ENCODE measurements at regions not wholly inside any gene's neighbourhood (a gene's known extent, or its start where the extent isn't known, plus 50 kb on each side); places are given as distances from the start of the nearest gene placed in this dataset.

GRCh38 chr14:104339361-104339760, 201.0 kb downstream of the KIF26A start:
- H3K27me3 ChIP-seq (replicated peaks in 1 of 4; ENCODE audit: control extremely low read depth in 1 of 4, control insufficient read depth in 3 of 4, insufficient read depth in 4 of 4, low read length in 3 of 4), result peaks cover 0 to 18% (median 7%) of the 10 kb centered on the region in 4 experiments
- CTCF ChIA-PET, result no interaction called here
- intact Hi-C loops (cut with micrococcal nuclease), result no loop called here
- Mint-ChIP-seq H3K27me3 (peaks cover 20% of the 10 kb centered on the region), H3K4me3 (no peak overlapping the region), H3K4me1 (no peaks in the 10 kb centered on the region), H3K27ac (no peak overlapping the region), H3K9me3 (ENCODE audit: insufficient read depth) (peaks cover 10% of the 10 kb centered on the region)
- 89% methylated on average over 1 of the region's 1 CpG for WGBS (ENCODE audit: insufficient coverage)
- TF ChIP-seq EZH2 (IDR thresholded peaks at IDR 0.05; ENCODE audit: borderline replicate concordance, insufficient read depth, low read depth, low read length, poor library complexity, severe bottlenecking), result no peak
- no peak for TF ChIP-seq CTCF (IDR thresholded peaks at IDR 0.05)
- H3K4me3 ChIP-seq (ENCODE audit: control extremely low read depth in 1 of 5, extremely low read depth in 1 of 5, insufficient read depth in 1 of 5, low read depth in 2 of 5, low read length in 4 of 5), result no peak overlapping the region
- no peaks in the 10 kb centered on the region for H4K20me1 ChIP-seq (ENCODE audit: control insufficient read depth, insufficient read depth, low read length, poor library complexity, severe bottlenecking)
- peaks cover 2 to 16% (median 15%) of the 10 kb centered on the region in 3 donors for H3K9me3 ChIP-seq (ENCODE audit: control extremely low read depth in 1 of 3, control insufficient read depth in 2 of 3, insufficient read depth in 1 of 3, low read length in 2 of 3)
- H2AFZ ChIP-seq (ENCODE audit: insufficient read depth, low read depth, low read length, poor library complexity, severe bottlenecking), result no peak overlapping the region
- H3K79me2 ChIP-seq (ENCODE audit: control insufficient read depth, insufficient read depth, low read length), result no peaks in the 10 kb centered on the region
- POLR2A ChIA-PET, result no interaction called here
- ATAC-seq (ENCODE audit: low read depth) (no peak), DNase-seq (no peak)
- H3K9ac ChIP-seq (ENCODE audit: low read length), result no peak overlapping the region
- no peaks in the 10 kb centered on the region for H3K4me1 ChIP-seq (ENCODE audit: control insufficient read depth in 2 of 2, insufficient read depth in 2 of 2, low read length in 2 of 2)
- H3K36me3 ChIP-seq (replicated peaks in 1 of 2; ENCODE audit: control extremely low read depth in 1 of 2, control insufficient read depth in 1 of 2, extremely low read depth in 1 of 2, insufficient read depth in 2 of 2, low read length in 1 of 2), result no peaks in the 10 kb centered on the region
- H3K4me2 ChIP-seq (replicated peaks; ENCODE audit: low read depth, low read length, poor library complexity, severe bottlenecking), result no peak overlapping the region
- H3K27ac ChIP-seq (ENCODE audit: low read length in 2 of 2), result no peak overlapping the region

GRCh38 chr14:104339829-104340228, 201.4 kb downstream of the KIF26A start:
- H3K9ac ChIP-seq (ENCODE audit: low read length), result no peak overlapping the region
- H4K20me1 ChIP-seq (ENCODE audit: control insufficient read depth, insufficient read depth, low read length, poor library complexity, severe bottlenecking), result no peaks in the 10 kb centered on the region
- TF ChIP-seq CTCF (IDR thresholded peaks at IDR 0.05), result no peak
- TF ChIP-seq EZH2 (IDR thresholded peaks at IDR 0.05; ENCODE audit: borderline replicate concordance, insufficient read depth, low read depth, low read length, poor library complexity, severe bottlenecking), result no peak
- Mint-ChIP-seq H3K27me3 (peaks cover 25% of the 10 kb centered on the region), H3K27ac (no peak overlapping the region), H3K4me1 (no peaks in the 10 kb centered on the region), H3K9me3 (ENCODE audit: insufficient read depth) (peaks cover 10% of the 10 kb centered on the region), H3K4me3 (no peak overlapping the region)
- H3K36me3 ChIP-seq (replicated peaks in 1 of 2; ENCODE audit: control extremely low read depth in 1 of 2, control insufficient read depth in 1 of 2, extremely low read depth in 1 of 2, insufficient read depth in 2 of 2, low read length in 1 of 2), result no peaks in the 10 kb centered on the region
- H3K4me1 ChIP-seq (ENCODE audit: control insufficient read depth in 2 of 2, insufficient read depth in 2 of 2, low read length in 2 of 2), result no peaks in the 10 kb centered on the region
- no peak overlapping the region for H3K4me2 ChIP-seq (replicated peaks; ENCODE audit: low read depth, low read length, poor library complexity, severe bottlenecking)
- CTCF ChIA-PET, result no interaction called here
- intact Hi-C loops (cut with micrococcal nuclease), result no loop called here
- POLR2A ChIA-PET, result no interaction called here
- no peaks in the 10 kb centered on the region for H3K79me2 ChIP-seq (ENCODE audit: control insufficient read depth, insufficient read depth, low read length)
- H3K27ac ChIP-seq (ENCODE audit: low read length in 2 of 2), result no peak overlapping the region
- H2AFZ ChIP-seq (ENCODE audit: insufficient read depth, low read depth, low read length, poor library complexity, severe bottlenecking), result no peak overlapping the region
- peaks cover 0 to 18% (median 7%) of the 10 kb centered on the region in 4 experiments for H3K27me3 ChIP-seq (replicated peaks in 1 of 4; ENCODE audit: control extremely low read depth in 1 of 4, control insufficient read depth in 3 of 4, insufficient read depth in 4 of 4, low read length in 3 of 4)
- no peak overlapping the region for H3K4me3 ChIP-seq (ENCODE audit: control extremely low read depth in 1 of 5, extremely low read depth in 1 of 5, insufficient read depth in 1 of 5, low read depth in 2 of 5, low read length in 4 of 5)
- H3K9me3 ChIP-seq (ENCODE audit: control extremely low read depth in 1 of 3, control insufficient read depth in 2 of 3, insufficient read depth in 1 of 3, low read length in 2 of 3), result peaks cover 2 to 15% (median 14%) of the 10 kb centered on the region in 3 donors
- DNase-seq, result no peak
- no peak for ATAC-seq (ENCODE audit: low read depth)
